Suprapubic skin (tissue), 4 donors: ENCODE measurements at regions not wholly inside any gene's neighbourhood (a gene's known extent, or its start where the extent isn't known, plus 50 kb on each side); places are given as distances from the start of the nearest gene placed in this dataset.

Experiments used
- DNase-seq, 2 donors: peaks; one replicate each; pipeline ENCODE4 v3.0.0-alpha.2; 2019; ENCODE audit warnings: low spot score in 2 of 2
- H3K27ac ChIP-seq: fragments of 200-600 bp; sonication (generic); one replicate; pipeline ENCODE4 v1.5.1; 2019
- H3K27me3 ChIP-seq: fragments of 200-600 bp; sonication (generic); one replicate; pipeline ENCODE4 v1.5.1; 2019
- H3K36me3 ChIP-seq: fragments of 200-600 bp; sonication (generic); one replicate; pipeline ENCODE4 v1.5.1; 2019
- H3K4me1 ChIP-seq: fragments of 200-600 bp; sonication (generic); one replicate; pipeline ENCODE4 v1.5.1; 2019
- H3K4me3 ChIP-seq: fragments of 200-600 bp; sonication (generic); one replicate; pipeline ENCODE4 v1.5.1; 2019; ENCODE audit warnings: mild to moderate bottlenecking
- H3K9me3 ChIP-seq: fragments of 200-600 bp; sonication (generic); one replicate; pipeline ENCODE4 v1.5.1; 2019
- EP300 ChIP-seq: sonication (generic); formaldehyde crosslinking; IDR thresholded peaks from one replicate; pipeline ENCODE4 v1.6.1; 2017; ENCODE audit warnings: antibody characterized with exemption
- POLR2A ChIP-seq, 2 donors: fragments of 450-650 bp; IDR thresholded peaks; one replicate each; pipeline ENCODE4 v1.6.1; 2017; ENCODE audit warnings: antibody characterized with exemption in 2 of 2, mild to moderate bottlenecking in 2 of 2, moderate library complexity in 2 of 2
- POLR2AphosphoS5 ChIP-seq, 3 donors: sonication (generic); formaldehyde crosslinking; IDR thresholded peaks; one replicate each; pipeline ENCODE4 v1.6.1; 2017; ENCODE audit warnings: antibody characterized with exemption in 3 of 3
- WGBS: methylation state at CpG from one replicate; pipeline ENCODE4 v1.1.5; 2018; 5-methylcytosine and 5-hydroxymethylcytosine counted together
- TF ChIP-seq, protein P1 (sequence below), 2 donors: fragments of 200-600 bp in 1 of 2; fragments of 450-650 bp in 1 of 2; sonication (generic) in 1 of 2; IDR thresholded peaks; one replicate each; pipeline ENCODE4 v1.5.1; 2016 to 2019; ENCODE audit warnings: antibody characterized with exemption in 2 of 2, mild to moderate bottlenecking in 1 of 2, moderate library complexity in 1 of 2

DNA sequence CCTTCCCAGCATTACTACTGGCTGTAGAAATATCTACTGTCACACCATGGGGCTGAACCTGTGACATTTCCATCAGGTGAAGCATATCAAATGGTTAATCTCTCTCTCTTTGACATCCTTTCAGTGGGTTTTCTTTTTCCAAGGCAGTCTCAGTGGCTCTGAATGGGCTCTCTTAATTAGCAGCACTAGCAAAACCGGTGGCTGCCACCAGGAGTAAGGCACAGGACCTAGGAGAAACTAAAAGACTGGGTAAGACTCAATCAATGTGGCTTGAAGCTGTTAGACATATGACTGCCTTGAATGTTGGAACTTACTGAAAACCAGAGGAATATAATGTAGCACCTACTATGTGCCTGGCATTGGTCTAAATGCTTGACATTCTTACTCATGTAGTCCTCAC is 445.0 kb upstream of the KIF2A start:
- 75% methylated on average over 1 of the region's 1 CpG for WGBS
- no peaks in the 10 kb centered on the region for H3K27me3 ChIP-seq
- no peak overlapping the region for H3K27ac ChIP-seq
- H3K36me3 ChIP-seq = no peaks in the 10 kb centered on the region
- no peaks in the 10 kb centered on the region for H3K9me3 ChIP-seq
- no peak overlapping the region for H3K4me3 ChIP-seq
- TF ChIP-seq POLR2A (IDR thresholded peaks at IDR 0.05) = no peak
- TF ChIP-seq, protein P1, sequence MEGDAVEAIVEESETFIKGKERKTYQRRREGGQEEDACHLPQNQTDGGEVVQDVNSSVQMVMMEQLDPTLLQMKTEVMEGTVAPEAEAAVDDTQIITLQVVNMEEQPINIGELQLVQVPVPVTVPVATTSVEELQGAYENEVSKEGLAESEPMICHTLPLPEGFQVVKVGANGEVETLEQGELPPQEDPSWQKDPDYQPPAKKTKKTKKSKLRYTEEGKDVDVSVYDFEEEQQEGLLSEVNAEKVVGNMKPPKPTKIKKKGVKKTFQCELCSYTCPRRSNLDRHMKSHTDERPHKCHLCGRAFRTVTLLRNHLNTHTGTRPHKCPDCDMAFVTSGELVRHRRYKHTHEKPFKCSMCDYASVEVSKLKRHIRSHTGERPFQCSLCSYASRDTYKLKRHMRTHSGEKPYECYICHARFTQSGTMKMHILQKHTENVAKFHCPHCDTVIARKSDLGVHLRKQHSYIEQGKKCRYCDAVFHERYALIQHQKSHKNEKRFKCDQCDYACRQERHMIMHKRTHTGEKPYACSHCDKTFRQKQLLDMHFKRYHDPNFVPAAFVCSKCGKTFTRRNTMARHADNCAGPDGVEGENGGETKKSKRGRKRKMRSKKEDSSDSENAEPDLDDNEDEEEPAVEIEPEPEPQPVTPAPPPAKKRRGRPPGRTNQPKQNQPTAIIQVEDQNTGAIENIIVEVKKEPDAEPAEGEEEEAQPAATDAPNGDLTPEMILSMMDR (IDR thresholded peaks at IDR 0.05) = no peak
- TF ChIP-seq POLR2AphosphoS5 (IDR thresholded peaks at IDR 0.05) = no peak
- TF ChIP-seq EP300 = no peak
- H3K4me1 ChIP-seq = no peaks in the 10 kb centered on the region
- DNase-seq = no peak

DNA sequence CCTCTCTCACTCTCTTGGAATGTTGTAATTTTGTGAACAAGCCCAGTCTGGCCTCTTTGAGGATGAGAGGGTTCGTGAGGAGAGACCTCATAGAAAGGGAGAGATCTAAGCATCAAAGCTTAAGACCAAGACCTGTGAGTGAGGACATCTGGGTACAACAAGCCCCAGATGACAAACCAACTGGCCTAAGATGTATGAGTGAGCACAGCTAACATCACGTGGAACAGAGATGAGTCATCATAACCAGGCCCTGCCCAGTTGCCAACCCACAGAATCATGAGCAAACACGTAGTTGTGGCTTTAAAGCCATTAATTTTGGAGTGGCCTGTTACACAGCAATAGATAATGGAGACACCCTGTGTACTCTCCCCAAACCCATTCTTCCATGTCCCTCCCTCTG is 439.1 kb upstream of the KIF2A start:
- Histone ChIP-seq H3K9me3 (no peaks in the 10 kb centered on the region), H3K4me3 (no peak overlapping the region), H3K36me3 (no peaks in the 10 kb centered on the region), H3K4me1 (no peaks in the 10 kb centered on the region), H3K27me3 (no peaks in the 10 kb centered on the region), H3K27ac (no peak overlapping the region)
- no peak for TF ChIP-seq POLR2AphosphoS5 (IDR thresholded peaks at IDR 0.05)
- TF ChIP-seq POLR2A (IDR thresholded peaks at IDR 0.05) = no peak
- no peak for TF ChIP-seq EP300
- TF ChIP-seq, protein P1 (IDR thresholded peaks at IDR 0.05) = no peak
- DNase-seq = no peak
- WGBS = 22% methylated on average over 3 of the region's 3 CpGs

DNA sequence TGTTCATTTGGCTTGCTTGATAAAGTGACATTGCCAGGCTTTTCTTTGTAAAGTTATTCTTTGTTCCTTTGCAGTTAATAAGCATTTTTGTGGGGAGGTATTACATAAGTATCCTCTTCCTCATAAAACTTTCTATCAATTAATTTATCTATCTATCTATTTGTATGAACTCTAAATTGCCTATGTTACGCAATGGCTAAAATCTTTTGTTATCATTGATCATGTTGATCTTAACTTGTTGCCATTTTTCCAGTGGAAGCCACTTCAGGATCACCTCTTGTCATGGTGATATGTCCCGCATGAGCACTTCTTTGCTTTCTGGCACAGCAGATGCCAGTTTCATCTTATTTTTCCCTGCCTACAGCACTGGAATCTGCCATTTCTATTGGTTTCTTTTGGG is 436.7 kb upstream of the KIF2A start:
- no peaks in the 10 kb centered on the region for H3K4me1 ChIP-seq
- H3K36me3 ChIP-seq = no peaks in the 10 kb centered on the region
- no peak overlapping the region for H3K4me3 ChIP-seq
- 97% methylated on average over 2 of the region's 2 CpGs for WGBS
- no peaks in the 10 kb centered on the region for H3K9me3 ChIP-seq
- no peak overlapping the region for H3K27ac ChIP-seq
- TF ChIP-seq POLR2AphosphoS5 (IDR thresholded peaks at IDR 0.05) (no peak), POLR2A (IDR thresholded peaks at IDR 0.05) (no peak), EP300 (no peak)
- TF ChIP-seq, protein P1 (IDR thresholded peaks at IDR 0.05) = no peak
- no peaks in the 10 kb centered on the region for H3K27me3 ChIP-seq
- DNase-seq = no peak

DNA sequence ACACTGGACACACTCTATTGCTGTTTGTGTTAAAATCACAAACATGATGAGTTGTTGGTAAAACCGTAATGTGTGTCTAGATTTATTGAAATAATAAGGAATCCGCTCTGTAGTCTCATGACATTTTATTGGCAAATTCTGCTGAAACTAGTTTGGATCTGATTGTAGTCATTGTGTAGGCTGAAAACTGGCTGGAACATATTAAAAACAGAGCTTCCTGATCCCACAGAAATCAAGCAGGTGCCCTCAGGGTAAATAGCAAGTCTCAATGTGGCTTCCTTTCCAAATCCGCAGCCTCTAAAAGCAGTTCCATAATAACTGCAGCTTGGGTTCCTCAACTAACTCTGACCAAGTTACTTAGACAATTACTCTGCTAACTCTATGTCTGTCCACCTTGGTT is 427.5 kb upstream of the KIF2A start:
- DNase-seq = no peak
- TF ChIP-seq, protein P1 (IDR thresholded peaks at IDR 0.05) = no peak
- TF ChIP-seq EP300 (no peak), POLR2AphosphoS5 (IDR thresholded peaks at IDR 0.05) (no peak), POLR2A (IDR thresholded peaks at IDR 0.05) (no peak)
- 50% methylated on average over 3 of the region's 3 CpGs for WGBS

DNA sequence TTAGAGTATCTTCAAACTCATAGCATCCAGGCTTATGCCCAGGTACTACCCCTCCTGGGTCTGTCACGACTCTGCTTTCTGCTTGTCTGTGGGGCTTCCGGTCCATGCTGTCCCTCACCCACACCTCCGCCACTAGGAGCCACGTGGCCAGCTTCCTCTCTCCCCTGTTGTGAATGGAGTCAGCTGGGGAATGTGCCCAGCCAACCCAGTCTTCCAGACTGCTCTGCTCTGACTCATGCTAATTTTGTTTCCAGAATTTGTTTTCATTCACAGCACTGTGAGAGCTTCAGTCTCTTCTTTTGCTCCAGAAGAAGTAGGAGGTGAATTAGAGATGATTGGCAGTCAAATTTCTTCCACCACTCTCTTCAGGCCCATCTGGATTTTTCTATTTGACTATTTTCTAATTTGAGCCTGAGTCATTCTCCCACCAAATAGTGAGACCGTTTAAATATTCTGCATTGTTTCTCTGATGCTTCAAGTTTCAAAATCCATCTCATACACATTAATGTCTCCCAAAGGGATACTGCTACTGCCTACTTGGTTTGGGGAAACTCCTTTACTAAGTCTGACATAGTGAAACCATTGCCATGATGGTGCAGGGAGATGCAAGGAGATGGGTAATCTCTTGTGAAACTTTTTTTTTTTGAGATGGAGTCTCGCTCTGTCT is 424.1 kb upstream of the KIF2A start:
- H3K4me1 ChIP-seq = no peaks in the 10 kb centered on the region
- no peaks in the 10 kb centered on the region for H3K27me3 ChIP-seq
- no peak overlapping the region for H3K4me3 ChIP-seq
- WGBS = 49% methylated on average over 6 of the region's 6 CpGs
- DNase-seq = no peak
- H3K27ac ChIP-seq = no peak overlapping the region
- no peaks in the 10 kb centered on the region for H3K9me3 ChIP-seq
- no peak for TF ChIP-seq POLR2AphosphoS5 (IDR thresholded peaks at IDR 0.05)
- no peak for TF ChIP-seq POLR2A (IDR thresholded peaks at IDR 0.05)
- TF ChIP-seq EP300 = no peak
- TF ChIP-seq, protein P1 (IDR thresholded peaks at IDR 0.05) = no peak
- H3K36me3 ChIP-seq = no peaks in the 10 kb centered on the region

More for the DNA sequence above, 427.5 kb upstream of the KIF2A start:
- no peak overlapping the region for H3K4me3 ChIP-seq
- no peaks in the 10 kb centered on the region for H3K4me1 ChIP-seq
- no peak overlapping the region for H3K27ac ChIP-seq
- H3K36me3 ChIP-seq = no peaks in the 10 kb centered on the region
- H3K9me3 ChIP-seq = no peaks in the 10 kb centered on the region
- no peaks in the 10 kb centered on the region for H3K27me3 ChIP-seq
